Prostate gland (tissue), 2 donors: ENCODE measurements at regions not wholly inside any gene's neighbourhood (a gene's known extent, or its start where the extent isn't known, plus 50 kb on each side); places are given as distances from the start of the nearest gene placed in this dataset.

ENCODE experiments used
- POLR2A ChIP-seq: fragments of 450-650 bp; IDR thresholded peaks from one replicate; pipeline ENCODE4 v1.6.1; 2016; ENCODE audit warnings: antibody characterized with exemption, mild to moderate bottlenecking
- TF ChIP-seq, protein P1 (sequence below), 4 experiments: fragments of 200-600 bp in 2 of 4; fragments of 450-650 bp in 2 of 4; sonication (generic) in 2 of 4; IDR thresholded peaks; 1 replicate in 3 of 4; 2 replicates in 1 of 4; pipeline ENCODE4 v1.5.1; 2016 to 2019; ENCODE audit warnings: antibody characterized with exemption in 4 of 4, mild to moderate bottlenecking in 2 of 4, moderate library complexity in 2 of 4

DNA sequence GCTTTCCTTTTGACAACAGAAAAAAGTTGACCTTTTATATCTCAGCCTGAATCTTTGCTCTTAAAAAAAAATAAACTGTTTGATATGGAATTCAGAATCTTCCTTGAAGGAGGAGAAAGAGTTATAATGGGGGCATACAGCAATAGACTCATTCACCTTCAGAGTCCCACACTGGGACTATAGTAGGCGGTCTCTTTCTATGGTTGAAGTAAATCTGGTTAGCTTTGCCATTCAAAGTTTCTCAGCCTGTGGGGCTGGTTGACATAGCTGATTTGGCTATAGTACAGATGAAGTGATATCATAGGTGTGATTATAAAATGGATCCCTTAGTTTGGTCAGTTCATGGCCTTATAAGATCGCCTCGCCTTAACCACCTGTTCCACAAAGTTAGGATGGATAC lies 156.2 kb downstream of the SH2D1A start:
- TF ChIP-seq, protein P1, sequence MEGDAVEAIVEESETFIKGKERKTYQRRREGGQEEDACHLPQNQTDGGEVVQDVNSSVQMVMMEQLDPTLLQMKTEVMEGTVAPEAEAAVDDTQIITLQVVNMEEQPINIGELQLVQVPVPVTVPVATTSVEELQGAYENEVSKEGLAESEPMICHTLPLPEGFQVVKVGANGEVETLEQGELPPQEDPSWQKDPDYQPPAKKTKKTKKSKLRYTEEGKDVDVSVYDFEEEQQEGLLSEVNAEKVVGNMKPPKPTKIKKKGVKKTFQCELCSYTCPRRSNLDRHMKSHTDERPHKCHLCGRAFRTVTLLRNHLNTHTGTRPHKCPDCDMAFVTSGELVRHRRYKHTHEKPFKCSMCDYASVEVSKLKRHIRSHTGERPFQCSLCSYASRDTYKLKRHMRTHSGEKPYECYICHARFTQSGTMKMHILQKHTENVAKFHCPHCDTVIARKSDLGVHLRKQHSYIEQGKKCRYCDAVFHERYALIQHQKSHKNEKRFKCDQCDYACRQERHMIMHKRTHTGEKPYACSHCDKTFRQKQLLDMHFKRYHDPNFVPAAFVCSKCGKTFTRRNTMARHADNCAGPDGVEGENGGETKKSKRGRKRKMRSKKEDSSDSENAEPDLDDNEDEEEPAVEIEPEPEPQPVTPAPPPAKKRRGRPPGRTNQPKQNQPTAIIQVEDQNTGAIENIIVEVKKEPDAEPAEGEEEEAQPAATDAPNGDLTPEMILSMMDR (IDR thresholded peaks at IDR 0.05), result no peak
- no peak for TF ChIP-seq POLR2A
